ENCODE measurements at regions not wholly inside any gene's neighbourhood (a gene's known extent, or its start where the extent isn't known, plus 50 kb on each side); places are given as distances from the start of the nearest gene placed in this dataset.

DNA sequence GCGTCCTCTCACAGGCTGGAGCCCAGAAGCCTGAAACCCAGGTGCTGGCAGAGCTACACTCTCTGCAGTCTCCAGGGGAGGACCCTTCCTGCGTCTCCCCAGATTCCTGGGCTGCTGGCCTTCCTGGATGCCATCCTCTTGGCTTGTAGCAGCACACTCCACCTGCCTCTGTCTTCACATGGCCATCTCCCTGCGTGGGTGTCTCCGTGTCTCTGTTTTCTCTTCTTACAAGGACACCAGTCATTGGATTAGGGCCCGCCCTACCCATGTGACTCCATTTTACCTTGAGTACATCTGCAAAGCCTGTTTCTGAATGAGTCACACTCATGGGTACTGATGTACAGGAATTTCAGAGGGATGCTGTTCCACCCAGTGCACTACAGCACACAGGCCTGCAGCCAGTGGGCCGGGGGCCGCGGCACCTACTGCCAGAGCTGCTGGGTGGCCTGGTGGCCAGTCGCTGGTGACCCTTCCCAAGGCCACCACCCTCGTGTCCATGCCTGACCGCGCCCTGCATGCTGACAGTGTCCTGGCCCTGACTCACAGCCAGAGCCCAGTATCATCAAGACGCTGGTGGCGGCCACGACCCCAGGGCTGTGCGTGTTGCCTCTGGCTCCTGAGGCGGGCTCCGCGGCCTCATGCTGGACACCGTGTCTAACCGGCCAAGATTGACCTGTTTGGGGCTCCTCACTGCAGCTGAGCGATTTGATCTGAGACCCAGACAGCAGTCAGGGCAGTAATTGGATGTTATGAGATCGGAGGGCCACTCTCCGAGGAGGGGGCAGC, 63.6 kb upstream of the NKX1-1 start:
- TF ChIP-seq CTCF (IDR thresholded peaks at IDR 0.05; ENCODE audit: insufficient read depth, low read depth, low read length, missing control alignments), result no peak
- DNase-seq (ENCODE audit: low read depth), result peak; percentile 55
- H3K4me3 ChIP-seq (ENCODE audit: low read length), result no peak overlapping the region

GRCh38 chr4:1469043-1469442, 62.8 kb upstream of the NKX1-1 start:
- TF ChIP-seq CTCF (IDR thresholded peaks at IDR 0.05; ENCODE audit: insufficient read depth, low read depth, low read length, missing control alignments), result no peak
- H3K4me3 ChIP-seq (ENCODE audit: low read length), result no peak overlapping the region
- DNase-seq (ENCODE audit: low read depth), result no peak

- DNase-seq (ENCODE audit: low read depth), result no peak
- no peak overlapping the region for H3K4me3 ChIP-seq (ENCODE audit: low read length)
- TF ChIP-seq CTCF (IDR thresholded peaks at IDR 0.05; ENCODE audit: insufficient read depth, low read depth, low read length, missing control alignments), result no peak
Observed at GRCh38 chr4:1467581-1468458, 61.6 kb upstream of the NKX1-1 start.

- H3K4me3 ChIP-seq (ENCODE audit: low read length), result no peak overlapping the region
- DNase-seq (ENCODE audit: low read depth), result no peak
- no peak for TF ChIP-seq CTCF (IDR thresholded peaks at IDR 0.05; ENCODE audit: insufficient read depth, low read depth, low read length, missing control alignments)
Observed at GRCh38 chr4:1466863-1467165, 60.6 kb upstream of the NKX1-1 start.

DNA sequence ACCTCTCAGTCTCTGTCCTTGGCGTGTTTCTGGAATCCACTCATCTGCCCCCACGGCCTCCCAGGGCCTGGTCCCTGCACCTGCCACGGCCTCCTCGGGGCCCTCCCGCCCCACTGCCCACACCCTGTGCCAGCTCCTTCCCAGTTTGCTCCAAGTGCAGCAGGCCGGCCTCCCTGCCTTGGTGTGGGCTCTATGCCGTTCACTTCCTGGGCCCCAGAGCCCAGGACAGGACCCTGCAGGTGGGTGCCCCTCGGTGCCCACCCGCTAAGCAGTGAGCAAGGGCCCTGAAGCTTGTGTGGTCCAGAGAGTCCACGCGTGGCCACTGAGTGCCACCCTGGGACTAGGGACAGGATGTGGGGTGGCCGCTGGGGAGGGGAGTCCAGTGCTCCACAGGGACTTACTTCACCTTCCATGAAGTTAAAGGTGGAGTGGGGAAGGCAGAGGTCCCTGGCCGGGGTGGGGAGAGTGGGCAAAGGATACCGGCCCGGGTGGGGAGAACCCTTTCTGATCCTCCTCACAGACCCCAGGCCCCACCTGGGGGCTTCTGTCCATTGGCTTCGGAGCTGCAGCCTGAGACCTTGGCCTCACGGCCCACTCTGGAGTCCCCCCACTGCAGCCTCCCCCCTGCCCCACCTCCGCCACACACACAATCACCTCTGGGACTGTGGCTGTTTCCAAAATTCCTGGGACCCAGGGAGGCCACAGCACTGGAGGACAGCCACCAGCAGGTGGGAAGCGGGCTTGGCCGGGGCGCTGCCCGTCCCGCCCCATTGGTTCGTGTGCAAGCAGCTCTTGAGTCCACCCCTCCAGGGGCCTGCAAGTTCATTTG, 60.0 kb upstream of the NKX1-1 start:
- TF ChIP-seq CTCF (IDR thresholded peaks at IDR 0.05; ENCODE audit: insufficient read depth, low read depth, low read length, missing control alignments), result no peak
- DNase-seq (ENCODE audit: low read depth), result no peak
- H3K4me3 ChIP-seq (ENCODE audit: low read length), result no peak overlapping the region

- DNase-seq (ENCODE audit: low read depth), result no peak
- no peak overlapping the region for H3K4me3 ChIP-seq (ENCODE audit: low read length)
- no peak for TF ChIP-seq CTCF (IDR thresholded peaks at IDR 0.05; ENCODE audit: insufficient read depth, low read depth, low read length, missing control alignments)
Observed at GRCh38 chr4:1465173-1466033, 59.2 kb upstream of the NKX1-1 start.
